Caco-2 (cell line): ENCODE measurements at regions not wholly inside any gene's neighbourhood (a gene's known extent, or its start where the extent isn't known, plus 50 kb on each side); places are given as distances from the start of the nearest gene placed in this dataset.

Source experiments
- BruUV-seq: library from RNA; stranded (reverse); fragments of 400-500 nt; replicated peaks from 2 replicates; lab custom pipeline; 2021; lab: Mats Ljungman, UMichigan
- CTCF ChIA-PET: fragments of 300-600 bp; sonication (Branson Sonifier 250); formaldehyde crosslinking; loops from one replicate; lab custom pipeline; 2022; ENCODE audit warnings: antibody characterized with exemption; lab: Charles Lee
- POLR2A ChIA-PET: fragments of 300-600 bp; sonication (Branson Sonifier 250); formaldehyde crosslinking; loops from one replicate; lab custom pipeline; 2022; ENCODE audit warnings: antibody characterized with exemption; lab: Charles Lee
- DNase-seq, 2 experiments: peaks; one replicate each; pipeline versions ENCODE4 v3.0.0 to v3.0.0-alpha.2; 2020 to 2022
- H3K27me3 ChIP-seq: replicated peaks from 2 replicates; pipeline ENCODE4 v1.6.0; 2011; ENCODE audit warnings: low read length; ENCODE audit not compliant: control insufficient read depth, insufficient read depth
- H3K36me3 ChIP-seq: 2 replicates; pipeline ENCODE4 v1.5.1; 2011; ENCODE audit warnings: low read length; ENCODE audit not compliant: control insufficient read depth, insufficient read depth
- H3K4me1 ChIP-seq: fragments of 250-450 bp; sonication (Bioruptor Pico); 2 replicates; pipeline ENCODE4 v1.5.1; 2020; ENCODE audit warnings: mild to moderate bottlenecking
- H3K4me3 ChIP-seq: 2 replicates; pipeline ENCODE4 v1.5.1; 2011; ENCODE audit warnings: low read depth, mild to moderate bottlenecking, control low read depth, low read length
- H3K9me3 ChIP-seq: fragments of 250-450 bp; sonication (Bioruptor Pico); 2 replicates; pipeline ENCODE4 v1.5.1; 2020; ENCODE audit warnings: mild to moderate bottlenecking, moderate library complexity
- H3K27ac Mint-ChIP-seq: one replicate; pipeline ENCODE4 v1.8.0; 2022; ENCODE audit warnings: mixed read lengths; ENCODE audit not compliant: unreplicated experiment
- H3K27me3 Mint-ChIP-seq: one replicate; pipeline ENCODE4 v1.8.0; 2022; ENCODE audit warnings: mixed read lengths; ENCODE audit not compliant: insufficient read depth, unreplicated experiment
- H3K36me3 Mint-ChIP-seq: one replicate; pipeline ENCODE4 v1.8.0; 2022; ENCODE audit warnings: mild to moderate bottlenecking, mixed read lengths; ENCODE audit not compliant: insufficient read depth, unreplicated experiment
- H3K4me1 Mint-ChIP-seq: one replicate; pipeline ENCODE4 v1.8.0; 2022; ENCODE audit warnings: low read depth, mixed read lengths; ENCODE audit not compliant: unreplicated experiment
- H3K4me3 Mint-ChIP-seq: one replicate; pipeline ENCODE4 v1.8.0; 2022; ENCODE audit warnings: mild to moderate bottlenecking, moderate library complexity, mixed read lengths; ENCODE audit not compliant: unreplicated experiment
- H3K9me3 Mint-ChIP-seq: one replicate; pipeline ENCODE4 v1.8.0; 2022; ENCODE audit warnings: mixed read lengths; ENCODE audit not compliant: unreplicated experiment
- intact Hi-C: fragments of 100-400 bp; cut with micrococcal nuclease; formaldehyde crosslinking; loops from one replicate; pipeline ENCODE4 v1.10.0; 2022; ENCODE audit not compliant: unreplicated experiment
- TF ChIP-seq, protein P1 (sequence below), 2 experiments: fragments of 200-600 bp in 1 of 2; IDR thresholded peaks; 1 replicate in 1 of 2; 2 replicates in 1 of 2; pipeline versions ENCODE4 v1.5.1 to v1.8.0; 2011 to 2022; ENCODE audit warnings: antibody characterized with exemption in 1 of 2, control low read depth in 1 of 2, inconsistent platforms in 1 of 2, low read depth in 1 of 2, low read length in 1 of 2, mild to moderate bottlenecking in 1 of 2, moderate library complexity in 1 of 2; ENCODE audit not compliant: insufficient read depth in 1 of 2, severe bottlenecking in 1 of 2, unreplicated experiment in 1 of 2

DNA sequence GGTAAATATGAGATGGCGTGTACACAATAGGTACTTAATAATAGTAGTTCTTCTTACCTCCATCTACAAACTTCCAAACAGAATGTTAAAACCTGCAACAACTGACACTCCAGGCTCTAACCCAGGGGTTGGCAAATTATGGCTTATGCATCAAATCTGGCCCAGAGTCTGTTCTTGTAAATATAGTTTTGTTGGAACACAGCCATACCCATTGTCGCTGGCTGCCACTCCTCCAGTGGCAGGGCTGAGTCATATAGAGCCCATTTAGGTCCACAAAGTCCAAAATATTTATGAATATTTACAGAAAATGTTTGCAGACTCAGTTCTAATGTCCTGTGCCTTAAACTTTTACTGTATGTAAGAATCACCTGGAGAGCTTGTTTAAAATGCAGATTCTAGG lies 69.9 kb upstream of the BTBD3 start:
- H3K4me1 ChIP-seq, result peaks cover 9% of the 10 kb centered on the region; the same call in 1 of the 2 replicates
- TF ChIP-seq, protein P1, sequence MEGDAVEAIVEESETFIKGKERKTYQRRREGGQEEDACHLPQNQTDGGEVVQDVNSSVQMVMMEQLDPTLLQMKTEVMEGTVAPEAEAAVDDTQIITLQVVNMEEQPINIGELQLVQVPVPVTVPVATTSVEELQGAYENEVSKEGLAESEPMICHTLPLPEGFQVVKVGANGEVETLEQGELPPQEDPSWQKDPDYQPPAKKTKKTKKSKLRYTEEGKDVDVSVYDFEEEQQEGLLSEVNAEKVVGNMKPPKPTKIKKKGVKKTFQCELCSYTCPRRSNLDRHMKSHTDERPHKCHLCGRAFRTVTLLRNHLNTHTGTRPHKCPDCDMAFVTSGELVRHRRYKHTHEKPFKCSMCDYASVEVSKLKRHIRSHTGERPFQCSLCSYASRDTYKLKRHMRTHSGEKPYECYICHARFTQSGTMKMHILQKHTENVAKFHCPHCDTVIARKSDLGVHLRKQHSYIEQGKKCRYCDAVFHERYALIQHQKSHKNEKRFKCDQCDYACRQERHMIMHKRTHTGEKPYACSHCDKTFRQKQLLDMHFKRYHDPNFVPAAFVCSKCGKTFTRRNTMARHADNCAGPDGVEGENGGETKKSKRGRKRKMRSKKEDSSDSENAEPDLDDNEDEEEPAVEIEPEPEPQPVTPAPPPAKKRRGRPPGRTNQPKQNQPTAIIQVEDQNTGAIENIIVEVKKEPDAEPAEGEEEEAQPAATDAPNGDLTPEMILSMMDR (IDR thresholded peaks at IDR 0.05; ENCODE audit: insufficient read depth in 1 of 2, low read depth in 1 of 2, low read length in 1 of 2, severe bottlenecking in 1 of 2, unreplicated experiment in 1 of 2), result no peak
- CTCF ChIA-PET, result no interaction called here

DNA sequence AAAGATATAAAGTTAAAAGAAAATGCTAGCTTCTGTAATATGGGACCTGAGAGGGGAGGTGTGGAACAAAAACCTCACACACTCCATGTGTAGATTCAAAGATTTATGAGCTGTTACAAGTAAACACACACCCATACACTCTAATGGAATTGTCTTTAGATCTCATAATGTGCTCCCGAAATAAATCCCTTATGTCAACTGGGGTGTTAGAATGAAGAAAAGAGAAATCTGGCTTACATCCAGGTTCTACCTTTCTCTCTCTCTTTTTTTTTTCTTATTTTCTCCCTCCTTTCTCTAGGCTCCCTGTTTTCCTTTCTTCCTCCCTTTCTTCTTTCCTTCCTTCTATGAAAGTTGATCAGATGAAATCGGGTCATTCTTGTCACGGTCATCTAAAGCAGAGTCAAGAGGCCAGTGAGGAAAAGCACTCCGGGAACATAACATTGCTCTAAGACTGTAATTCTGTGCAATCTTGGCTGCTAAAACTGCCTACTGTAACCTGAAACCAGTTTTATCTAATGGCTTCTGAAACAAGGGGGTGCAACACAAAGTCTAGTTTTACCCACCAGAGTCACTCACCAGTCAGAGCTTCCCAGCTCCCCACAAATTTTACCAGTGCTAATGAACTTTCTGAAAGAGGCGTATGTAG lies 68.3 kb upstream of the BTBD3 start:
- Mint-ChIP-seq H3K27me3 (no peaks in the 10 kb centered on the region), H3K4me1 (no peaks in the 10 kb centered on the region), H3K36me3 (no peaks in the 10 kb centered on the region), H3K4me3 (no peak overlapping the region), H3K9me3 (peaks cover 10% of the 10 kb centered on the region), H3K27ac (no peak overlapping the region)
- ChIA-PET POLR2A (no interaction called here), CTCF (no interaction called here)
- intact Hi-C loops, result no loop called here
- Histone ChIP-seq H3K27me3 (no peaks in the 10 kb centered on the region), H3K9me3 (no peaks in the 10 kb centered on the region), H3K36me3 (no peaks in the 10 kb centered on the region), H3K4me3 (no peak overlapping the region), H3K4me1 (peaks cover 9% of the 10 kb centered on the region; the same call in 1 of the 2 replicates)
- no TSS peak for BruUV-seq
- no peak for DNase-seq
- TF ChIP-seq, protein P1 (IDR thresholded peaks at IDR 0.05; ENCODE audit: insufficient read depth in 1 of 2, low read depth in 1 of 2, low read length in 1 of 2, severe bottlenecking in 1 of 2, unreplicated experiment in 1 of 2), result no peak

More for the DNA sequence above, 69.9 kb upstream of the BTBD3 start:
- Mint-ChIP-seq H3K4me1 (no peaks in the 10 kb centered on the region), H3K4me3 (no peak overlapping the region), H3K27ac (no peak overlapping the region), H3K27me3 (no peaks in the 10 kb centered on the region), H3K9me3 (peaks cover 10% of the 10 kb centered on the region), H3K36me3 (no peaks in the 10 kb centered on the region)
- no peaks in the 10 kb centered on the region for H3K27me3 ChIP-seq
- no peaks in the 10 kb centered on the region for H3K36me3 ChIP-seq
- H3K4me3 ChIP-seq, result no peak overlapping the region
- BruUV-seq, result no TSS peak
- H3K9me3 ChIP-seq, result no peaks in the 10 kb centered on the region
- intact Hi-C loops, result no loop called here
- DNase-seq, result no peak
- POLR2A ChIA-PET, result no interaction called here

DNA sequence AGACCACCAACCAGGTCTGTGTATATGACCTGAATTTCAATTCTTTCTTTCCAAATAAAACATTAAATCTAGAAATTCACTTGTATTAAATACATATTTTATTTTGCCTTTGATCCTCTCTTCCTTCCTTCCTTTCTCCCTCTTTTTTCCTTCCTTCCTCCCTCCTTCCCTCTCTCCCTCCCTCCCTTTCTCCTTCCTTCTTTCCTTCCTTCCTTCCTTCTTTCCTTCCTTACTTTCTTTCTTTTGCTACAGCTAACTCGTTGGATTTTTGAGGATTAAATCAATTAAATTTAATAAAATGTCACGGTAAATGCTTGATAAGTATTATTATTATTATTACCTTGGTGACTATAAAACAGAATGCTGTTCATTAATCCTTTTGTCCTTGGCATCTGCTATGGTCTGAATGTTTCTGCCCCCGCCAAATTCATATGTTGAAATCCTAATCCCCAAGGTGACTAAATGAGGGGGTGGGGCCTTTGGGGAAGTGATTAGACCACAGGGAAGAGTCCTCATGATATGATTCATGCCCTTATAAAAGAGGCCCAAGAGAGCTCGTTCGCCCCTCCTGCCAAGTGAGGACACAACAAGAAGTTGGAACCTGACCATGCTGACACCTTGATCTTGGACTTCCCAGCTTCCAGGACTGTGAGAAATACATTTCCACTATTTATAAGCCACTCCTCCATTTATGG lies 67.6 kb upstream of the BTBD3 start:
- no peak for DNase-seq
- no peaks in the 10 kb centered on the region for H3K27me3 ChIP-seq
- Mint-ChIP-seq H3K4me3 (no peak overlapping the region), H3K27me3 (no peaks in the 10 kb centered on the region), H3K27ac (no peak overlapping the region), H3K9me3 (peaks cover 10% of the 10 kb centered on the region), H3K4me1 (no peaks in the 10 kb centered on the region), H3K36me3 (no peaks in the 10 kb centered on the region)
- no peaks in the 10 kb centered on the region for H3K9me3 ChIP-seq
- intact Hi-C loops, result no loop called here
- no peaks in the 10 kb centered on the region for H3K36me3 ChIP-seq
- ChIA-PET CTCF (no interaction called here), POLR2A (no interaction called here)
- H3K4me3 ChIP-seq, result no peak overlapping the region
- TF ChIP-seq, protein P1 (IDR thresholded peaks at IDR 0.05; ENCODE audit: insufficient read depth in 1 of 2, low read depth in 1 of 2, low read length in 1 of 2, severe bottlenecking in 1 of 2, unreplicated experiment in 1 of 2), result no peak
- H3K4me1 ChIP-seq, result peaks cover 5% of the 10 kb centered on the region; the same call in 1 of the 2 replicates
- BruUV-seq, result no TSS peak
